ENCODE measurements at regions not wholly inside any gene's neighbourhood (a gene's known extent, or its start where the extent isn't known, plus 50 kb on each side); places are given as distances from the start of the nearest gene placed in this dataset.

GRCh38 chr11:95702526-95702925 lies 87.1 kb downstream of the FAM76B start:
- dilution Hi-C loops (cut with MboI; ENCODE audit: extremely low pct_ligation_motif_present, low sequenced_read_pairs): no loop called here
- TF ChIP-seq FOS (IDR thresholded peaks at IDR 0.05; ENCODE audit: borderline replicate concordance, insufficient read depth, low read length) (peak; percentile 46), EZH2 (IDR thresholded peaks at IDR 0.05; ENCODE audit: borderline replicate concordance, low read depth, low read length, severe bottlenecking) (no peak), JUN (IDR thresholded peaks at IDR 0.05; ENCODE audit: borderline replicate concordance, insufficient read depth, insufficient read length, low read depth) (peak; percentile 26)
- FAIRE-seq (peak; percentile 66), DNase-seq (ENCODE audit: low read depth, low spot score) (peak; percentile 89)
- H3K4me3 ChIP-seq (replicated peaks in 1 of 3; ENCODE audit: insufficient read depth in 1 of 3, low read depth in 1 of 3, low read length in 3 of 3): no peak overlapping the region
- H3K4me1 ChIP-seq (ENCODE audit: control insufficient read depth, extremely low read depth, insufficient read depth, low read length): no peaks in the 10 kb centered on the region
- POLR2A ChIA-PET: no interaction called here
- no peak overlapping the region for H3K4me2 ChIP-seq (ENCODE audit: insufficient read depth, low read length)
- BruUV-seq (replicated peaks): no TSS peak
- CTCF ChIA-PET: interaction anchor here (0.6 to 1.9 kb wide), 8 partner anchors 9 to 551 kb away, joined by 3 to 8 read pairs (median 4); no protein-coding TSS in a partner anchor
- no peak overlapping the region for H3K9ac ChIP-seq (replicated peaks; ENCODE audit: extremely low read depth, insufficient read depth, low read length)
- H3K9me1 ChIP-seq (replicated peaks; ENCODE audit: control insufficient read depth, extremely low read depth, insufficient read depth, low read length): no peaks in the 10 kb centered on the region
- H3K36me3 ChIP-seq (ENCODE audit: control insufficient read depth in 2 of 2, extremely low read depth in 1 of 2, insufficient read depth in 2 of 2, low read length in 2 of 2): no peaks in the 10 kb centered on the region
- H3K9me3 ChIP-seq (replicated peaks; ENCODE audit: control insufficient read depth, insufficient read depth, low read length): no peaks in the 10 kb centered on the region
- no peaks in the 10 kb centered on the region for H4K20me1 ChIP-seq (replicated peaks; ENCODE audit: control insufficient read depth, extremely low read depth, insufficient read depth, low read length)
- H3K79me2 ChIP-seq (ENCODE audit: control insufficient read depth, insufficient read depth, low read length): no peaks in the 10 kb centered on the region
- H2AFZ ChIP-seq (ENCODE audit: low read depth, low read length): no peak overlapping the region
- intact Hi-C loops (cut with micrococcal nuclease): loop anchor here (10.0 kb wide), 1 partner anchor 338 kb away; no protein-coding TSS in a partner anchor
- H3K27ac ChIP-seq (ENCODE audit: insufficient read depth, low read depth, low read length): no peak overlapping the region
- H3K27me3 ChIP-seq (ENCODE audit: control insufficient read depth in 2 of 2, insufficient read depth in 2 of 2, low read length in 2 of 2): peaks cover 13 to 18% of the 10 kb centered on the region in 2 experiments

GRCh38 chr11:95700471-95700817 lies 89.1 kb downstream of the FAM76B start:
- Histone ChIP-seq H3K79me2 (ENCODE audit: control insufficient read depth, insufficient read depth, low read length) (no peaks in the 10 kb centered on the region), H3K9ac (replicated peaks; ENCODE audit: extremely low read depth, insufficient read depth, low read length) (no peak overlapping the region), H3K36me3 (ENCODE audit: control insufficient read depth in 2 of 2, extremely low read depth in 1 of 2, insufficient read depth in 2 of 2, low read length in 2 of 2) (no peaks in the 10 kb centered on the region), H3K9me1 (replicated peaks; ENCODE audit: control insufficient read depth, extremely low read depth, insufficient read depth, low read length) (no peaks in the 10 kb centered on the region), H3K4me3 (replicated peaks in 1 of 3; ENCODE audit: insufficient read depth in 1 of 3, low read depth in 1 of 3, low read length in 3 of 3) (no peak overlapping the region), H3K4me1 (ENCODE audit: control insufficient read depth, extremely low read depth, insufficient read depth, low read length) (no peaks in the 10 kb centered on the region), H3K27ac (ENCODE audit: insufficient read depth, low read depth, low read length) (no peak overlapping the region), H2AFZ (ENCODE audit: low read depth, low read length) (no peak overlapping the region), H3K4me2 (ENCODE audit: insufficient read depth, low read length) (no peak overlapping the region), H3K9me3 (replicated peaks; ENCODE audit: control insufficient read depth, insufficient read depth, low read length) (no peaks in the 10 kb centered on the region), H3K27me3 (ENCODE audit: control insufficient read depth in 2 of 2, insufficient read depth in 2 of 2, low read length in 2 of 2) (peaks cover 11 to 12% of the 10 kb centered on the region in 2 experiments), H4K20me1 (replicated peaks; ENCODE audit: control insufficient read depth, extremely low read depth, insufficient read depth, low read length) (no peaks in the 10 kb centered on the region)
- intact Hi-C loops (cut with micrococcal nuclease): loop anchor here (10.0 kb wide), 1 partner anchor 336 kb away; no protein-coding TSS in a partner anchor
- BruUV-seq (replicated peaks): no TSS peak
- ChIA-PET CTCF (no interaction called here), POLR2A (no interaction called here)
- DNase-seq (ENCODE audit: low read depth, low spot score): no peak
- no peak for FAIRE-seq
- dilution Hi-C loops (cut with MboI; ENCODE audit: extremely low pct_ligation_motif_present, low sequenced_read_pairs): no loop called here
- TF ChIP-seq GATA2 (IDR thresholded peaks at IDR 0.05; ENCODE audit: insufficient read depth, insufficient read length, low read depth, low read length): no peak
- TF ChIP-seq CTCF (IDR thresholded peaks at IDR 0.05; ENCODE audit: extremely low read depth in 1 of 2, insufficient read depth in 1 of 2, low read depth in 1 of 2, low read length in 2 of 2): no peak
- TF ChIP-seq POLR2A (IDR thresholded peaks at IDR 0.05; ENCODE audit: low read depth, low read length): no peak
- no peak for TF ChIP-seq MYC (IDR thresholded peaks at IDR 0.05; ENCODE audit: low read depth, low read length)
- TF ChIP-seq FOS (IDR thresholded peaks at IDR 0.05; ENCODE audit: borderline replicate concordance, insufficient read depth, low read length): no peak
- no peak for TF ChIP-seq EZH2 (IDR thresholded peaks at IDR 0.05; ENCODE audit: borderline replicate concordance, low read depth, low read length, severe bottlenecking)
- no peak for TF ChIP-seq MAX (IDR thresholded peaks at IDR 0.05; ENCODE audit: insufficient read depth, insufficient read length)
- no peak for TF ChIP-seq POLR2AphosphoS5 (IDR thresholded peaks at IDR 0.05; ENCODE audit: insufficient read depth, low read depth, low read length)

Data from endothelial cell of umbilical vein (primary cell).